HUES6 (cell line): ENCODE measurements at regions not wholly inside any gene's neighbourhood (a gene's known extent, or its start where the extent isn't known, plus 50 kb on each side); places are given as distances from the start of the nearest gene placed in this dataset.

Experiments
- H3K27ac ChIP-seq: 2 replicates; pipeline ENCODE4 v1.7.0; 2013; ENCODE audit warnings: low read depth, mild to moderate bottlenecking, low read length, inconsistent platforms
- H3K27me3 ChIP-seq: 2 replicates; pipeline ENCODE4 v1.6.1; 2013; ENCODE audit warnings: low read length; ENCODE audit not compliant: control insufficient read depth, insufficient read depth
- H3K36me3 ChIP-seq: 2 replicates; pipeline ENCODE4 v1.6.1; 2013; ENCODE audit warnings: low read length; ENCODE audit not compliant: control insufficient read depth, insufficient read depth
- H3K4me1 ChIP-seq: 2 replicates; pipeline ENCODE4 v1.6.1; 2013; ENCODE audit warnings: low read length; ENCODE audit not compliant: control insufficient read depth, insufficient read depth
- H3K4me3 ChIP-seq: 2 replicates; pipeline ENCODE4 v1.5.1; 2013; ENCODE audit warnings: low read depth, low read length
- H3K9ac ChIP-seq: one replicate; pipeline ENCODE4 v1.6.1; 2013; ENCODE audit warnings: mild to moderate bottlenecking, low read length
- H3K9me3 ChIP-seq: 2 replicates; pipeline ENCODE4 v1.6.1; 2013; ENCODE audit warnings: low read depth, low read length; ENCODE audit not compliant: control insufficient read depth, insufficient read depth

GRCh38 chr7:130878785-130879184, 144.8 kb upstream of the KLF14 start:
- H3K27ac ChIP-seq, result no peak overlapping the region
- H3K4me1 ChIP-seq, result peaks cover 13% of the 10 kb centered on the region; the same call in 1 of the 2 replicates
- 0 out of 2 replicates have a peak, but pooled peaks cover 4% of the 10 kb centered on the region for H3K36me3 ChIP-seq
- no peak overlapping the region for H3K9ac ChIP-seq
- no peaks in the 10 kb centered on the region for H3K9me3 ChIP-seq
- no peaks in the 10 kb centered on the region for H3K27me3 ChIP-seq
- no peak overlapping the region for H3K4me3 ChIP-seq

GRCh38 chr7:130879191-130879590, 145.2 kb upstream of the KLF14 start:
- H3K27me3 ChIP-seq, result no peaks in the 10 kb centered on the region
- no peak overlapping the region for H3K4me3 ChIP-seq
- H3K36me3 ChIP-seq, result 0 out of 2 replicates have a peak, but pooled peaks cover 4% of the 10 kb centered on the region
- H3K27ac ChIP-seq, result no peak overlapping the region
- H3K9me3 ChIP-seq, result no peaks in the 10 kb centered on the region
- H3K9ac ChIP-seq, result no peak overlapping the region
- peaks cover 13% of the 10 kb centered on the region; the same call in 1 of the 2 replicates for H3K4me1 ChIP-seq

- peaks cover 23% of the 10 kb centered on the region; the same call in 1 of the 2 replicates for H3K4me1 ChIP-seq
- H3K9ac ChIP-seq, result no peak overlapping the region
- H3K36me3 ChIP-seq, result 0 out of 2 replicates have a peak, but pooled peaks cover 4% of the 10 kb centered on the region
- no peaks in the 10 kb centered on the region for H3K27me3 ChIP-seq
- no peak overlapping the region for H3K27ac ChIP-seq
- H3K4me3 ChIP-seq, result no peak overlapping the region
- H3K9me3 ChIP-seq, result no peaks in the 10 kb centered on the region
These were observed 146.7 kb upstream of the KLF14 start for GRCh38 chr7:130880668-130881067.

- peaks cover 18% of the 10 kb centered on the region; the same call in 1 of the 2 replicates for H3K4me1 ChIP-seq
- H3K27ac ChIP-seq, result no peak overlapping the region
- no peak overlapping the region for H3K9ac ChIP-seq
- H3K27me3 ChIP-seq, result no peaks in the 10 kb centered on the region
- H3K9me3 ChIP-seq, result no peaks in the 10 kb centered on the region
- no peak overlapping the region for H3K4me3 ChIP-seq
- 0 out of 2 replicates have a peak, but pooled peaks cover 4% of the 10 kb centered on the region for H3K36me3 ChIP-seq
These were observed 147.2 kb upstream of the KLF14 start for GRCh38 chr7:130881091-130881798.

GRCh38 chr7:130881799-130882141, 147.8 kb upstream of the KLF14 start:
- Histone ChIP-seq H3K36me3 (0 out of 2 replicates have a peak, but pooled peaks cover 4% of the 10 kb centered on the region), H3K27me3 (no peaks in the 10 kb centered on the region), H3K4me1 (peaks cover 18% of the 10 kb centered on the region; the same call in 1 of the 2 replicates), H3K9me3 (no peaks in the 10 kb centered on the region), H3K9ac (no peak overlapping the region), H3K27ac (no peak overlapping the region), H3K4me3 (no peak overlapping the region)

GRCh38 chr7:130882396-130882795, 148.4 kb upstream of the KLF14 start:
- H3K36me3 ChIP-seq, result 0 out of 2 replicates have a peak, but pooled peaks cover 4% of the 10 kb centered on the region
- H3K4me1 ChIP-seq, result peaks cover 18% of the 10 kb centered on the region; the same call in 1 of the 2 replicates
- H3K9ac ChIP-seq, result no peak overlapping the region
- no peak overlapping the region for H3K4me3 ChIP-seq
- H3K9me3 ChIP-seq, result no peaks in the 10 kb centered on the region
- no peak overlapping the region for H3K27ac ChIP-seq
- H3K27me3 ChIP-seq, result no peaks in the 10 kb centered on the region

GRCh38 chr7:130883928-130884327, 149.9 kb upstream of the KLF14 start:
- no peaks in the 10 kb centered on the region for H3K27me3 ChIP-seq
- H3K4me3 ChIP-seq, result no peak overlapping the region
- H3K4me1 ChIP-seq, result peaks cover 27% of the 10 kb centered on the region; the same call in 1 of the 2 replicates
- H3K9me3 ChIP-seq, result no peaks in the 10 kb centered on the region
- no peak overlapping the region for H3K9ac ChIP-seq
- H3K36me3 ChIP-seq, result 0 out of 2 replicates have a peak, but pooled peaks cover 4% of the 10 kb centered on the region
- H3K27ac ChIP-seq, result no peak overlapping the region

GRCh38 chr7:130884437-130885417, 150.7 kb upstream of the KLF14 start:
- Histone ChIP-seq H3K4me1 (peaks cover 22% of the 10 kb centered on the region; the same call in 1 of the 2 replicates), H3K27ac (no peak overlapping the region), H3K9ac (no peak overlapping the region), H3K36me3 (0 out of 2 replicates have a peak, but pooled peaks cover 4% of the 10 kb centered on the region), H3K27me3 (no peaks in the 10 kb centered on the region), H3K4me3 (no peak overlapping the region), H3K9me3 (no peaks in the 10 kb centered on the region)

- Histone ChIP-seq H3K4me3 (no peak overlapping the region), H3K36me3 (0 out of 2 replicates have a peak, but pooled peaks cover 4% of the 10 kb centered on the region), H3K27ac (no peak overlapping the region), H3K4me1 (peaks cover 22% of the 10 kb centered on the region; the same call in 1 of the 2 replicates), H3K27me3 (no peaks in the 10 kb centered on the region), H3K9ac (no peak overlapping the region), H3K9me3 (no peaks in the 10 kb centered on the region)
These were observed 152.6 kb upstream of the KLF14 start for GRCh38 chr7:130886438-130887135.

GRCh38 chr7:130887182-130887956, 153.4 kb upstream of the KLF14 start:
- peak overlapping the region; percentile 29 for H3K9ac ChIP-seq
- H3K4me1 ChIP-seq, result peaks cover 22% of the 10 kb centered on the region; the same call in 1 of the 2 replicates
- no peak overlapping the region for H3K4me3 ChIP-seq
- H3K9me3 ChIP-seq, result no peaks in the 10 kb centered on the region
- no peaks in the 10 kb centered on the region for H3K27me3 ChIP-seq
- no peak overlapping the region for H3K27ac ChIP-seq
- H3K36me3 ChIP-seq, result no peaks in the 10 kb centered on the region
